AG09309 (cell line): ENCODE measurements at regions not wholly inside any gene's neighbourhood (a gene's known extent, or its start where the extent isn't known, plus 50 kb on each side); places are given as distances from the start of the nearest gene placed in this dataset.

ENCODE experiments used
- DNase-seq: peaks from one replicate; pipeline ENCODE4 v3.0.0-alpha.2; 2010; ENCODE audit warnings: low read depth
- H3K4me3 ChIP-seq: 2 replicates; pipeline ENCODE4 v1.5.1; 2011; ENCODE audit warnings: mild to moderate bottlenecking, low read depth, low read length, moderate library complexity; ENCODE audit not compliant: control insufficient read depth
- TF ChIP-seq, protein P1 (sequence below): IDR thresholded peaks from 2 replicates; pipeline ENCODE4 v1.5.1; 2011; ENCODE audit warnings: mild to moderate bottlenecking, low read depth, low read length, inconsistent platforms; ENCODE audit not compliant: insufficient read depth, control insufficient read depth; ENCODE audit errors: missing control alignments

DNA sequence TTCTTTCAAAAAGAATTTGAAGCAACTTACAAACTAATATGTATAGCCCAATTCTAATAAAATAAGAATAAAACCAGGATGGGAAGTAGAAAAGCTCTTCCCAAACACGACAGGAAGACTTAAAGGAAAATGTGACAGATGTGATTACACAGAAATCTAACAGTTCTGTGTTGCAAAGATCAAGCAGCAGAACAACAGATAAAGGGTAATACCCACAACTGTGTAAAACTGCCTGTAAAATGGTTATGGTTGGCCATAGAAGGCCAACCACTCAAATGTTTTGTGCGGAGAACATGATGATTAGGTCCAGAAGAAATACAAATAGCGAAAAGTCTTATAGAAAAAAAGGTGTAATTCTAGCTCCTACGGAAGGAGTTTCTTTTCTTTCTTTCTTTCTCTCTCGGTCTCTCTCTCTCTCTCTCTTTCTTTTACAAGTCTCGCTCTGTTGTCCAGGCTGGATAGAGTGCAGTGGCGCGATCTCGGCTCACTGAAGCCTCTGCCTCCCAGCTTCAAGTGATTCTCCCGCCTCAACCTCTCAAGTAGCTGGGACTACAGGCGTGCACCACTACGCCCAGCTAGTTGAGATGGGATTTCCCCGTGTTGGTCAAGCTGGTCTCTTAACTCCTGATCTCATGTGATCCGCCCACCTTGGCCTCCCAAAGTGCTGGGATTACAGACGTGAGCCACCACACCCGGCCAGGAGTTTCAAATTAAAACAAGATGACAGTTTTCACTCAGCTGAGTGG, 128.5 kb downstream of the QRSL1 start:
- DNase-seq = no peak
- TF ChIP-seq, protein P1, sequence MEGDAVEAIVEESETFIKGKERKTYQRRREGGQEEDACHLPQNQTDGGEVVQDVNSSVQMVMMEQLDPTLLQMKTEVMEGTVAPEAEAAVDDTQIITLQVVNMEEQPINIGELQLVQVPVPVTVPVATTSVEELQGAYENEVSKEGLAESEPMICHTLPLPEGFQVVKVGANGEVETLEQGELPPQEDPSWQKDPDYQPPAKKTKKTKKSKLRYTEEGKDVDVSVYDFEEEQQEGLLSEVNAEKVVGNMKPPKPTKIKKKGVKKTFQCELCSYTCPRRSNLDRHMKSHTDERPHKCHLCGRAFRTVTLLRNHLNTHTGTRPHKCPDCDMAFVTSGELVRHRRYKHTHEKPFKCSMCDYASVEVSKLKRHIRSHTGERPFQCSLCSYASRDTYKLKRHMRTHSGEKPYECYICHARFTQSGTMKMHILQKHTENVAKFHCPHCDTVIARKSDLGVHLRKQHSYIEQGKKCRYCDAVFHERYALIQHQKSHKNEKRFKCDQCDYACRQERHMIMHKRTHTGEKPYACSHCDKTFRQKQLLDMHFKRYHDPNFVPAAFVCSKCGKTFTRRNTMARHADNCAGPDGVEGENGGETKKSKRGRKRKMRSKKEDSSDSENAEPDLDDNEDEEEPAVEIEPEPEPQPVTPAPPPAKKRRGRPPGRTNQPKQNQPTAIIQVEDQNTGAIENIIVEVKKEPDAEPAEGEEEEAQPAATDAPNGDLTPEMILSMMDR = no peak
- no peak overlapping the region for H3K4me3 ChIP-seq

DNA sequence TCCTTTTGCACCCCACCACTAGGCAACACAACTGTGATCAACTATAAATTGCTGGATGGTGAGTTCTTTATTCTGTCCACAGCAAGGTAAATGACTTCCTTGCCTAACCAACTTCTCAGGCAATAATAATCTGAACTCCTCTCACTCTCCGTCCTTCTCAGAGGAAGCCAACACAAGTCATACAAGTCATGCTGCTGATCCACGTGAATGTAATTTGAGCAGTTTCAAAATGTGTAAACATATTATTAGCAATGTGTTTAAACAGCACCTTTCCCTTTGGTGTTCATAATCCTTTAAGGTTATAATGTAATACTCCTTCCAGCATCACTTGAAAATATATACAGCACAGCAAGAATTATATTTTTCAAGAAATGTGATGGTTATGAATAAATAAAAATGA, 127.9 kb downstream of the QRSL1 start:
- TF ChIP-seq, protein P1 = no peak
- DNase-seq = no peak
- H3K4me3 ChIP-seq = no peak overlapping the region

DNA sequence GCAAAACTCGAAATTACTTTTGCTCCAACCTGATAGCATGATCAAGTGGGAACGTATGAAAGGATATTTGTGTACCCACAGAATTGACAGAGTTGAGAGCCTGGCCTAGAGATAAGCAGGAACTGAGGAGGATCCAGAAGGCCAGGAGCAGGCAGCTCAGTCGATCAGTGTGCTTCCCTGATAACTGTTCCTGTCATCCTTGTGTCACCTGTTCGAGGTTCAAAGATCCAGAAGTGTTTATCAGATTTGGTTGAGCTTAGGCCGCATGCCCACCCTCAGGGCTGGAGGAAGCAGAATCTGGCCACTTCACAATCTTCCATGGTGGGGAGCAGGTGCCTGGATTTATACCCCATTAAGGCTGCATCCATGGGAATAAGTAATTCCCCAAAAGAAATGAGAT, 124.8 kb downstream of the QRSL1 start:
- DNase-seq = no peak
- H3K4me3 ChIP-seq = no peak overlapping the region
- TF ChIP-seq, protein P1 = no peak

DNA sequence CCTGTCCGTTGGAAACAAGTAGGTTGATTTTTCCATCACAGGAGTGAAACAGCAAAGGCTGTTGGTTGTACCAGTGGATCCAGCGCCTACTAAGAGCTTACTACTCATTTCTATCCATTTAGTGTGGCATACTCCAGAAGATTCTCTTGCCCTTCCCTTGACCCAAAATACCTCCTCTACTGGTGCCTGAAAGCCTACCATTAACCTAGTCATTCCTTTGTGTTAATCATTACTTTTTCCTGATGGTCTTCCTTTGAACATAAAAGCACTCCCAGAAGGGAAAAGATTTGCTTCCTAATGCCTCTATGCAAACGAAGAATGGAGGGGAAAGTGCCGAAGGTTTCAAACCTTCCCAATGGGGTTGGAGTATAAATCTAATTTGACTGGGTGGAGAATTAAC, 123.3 kb downstream of the QRSL1 start:
- DNase-seq = no peak
- TF ChIP-seq, protein P1 = no peak
- H3K4me3 ChIP-seq = no peak overlapping the region

DNA sequence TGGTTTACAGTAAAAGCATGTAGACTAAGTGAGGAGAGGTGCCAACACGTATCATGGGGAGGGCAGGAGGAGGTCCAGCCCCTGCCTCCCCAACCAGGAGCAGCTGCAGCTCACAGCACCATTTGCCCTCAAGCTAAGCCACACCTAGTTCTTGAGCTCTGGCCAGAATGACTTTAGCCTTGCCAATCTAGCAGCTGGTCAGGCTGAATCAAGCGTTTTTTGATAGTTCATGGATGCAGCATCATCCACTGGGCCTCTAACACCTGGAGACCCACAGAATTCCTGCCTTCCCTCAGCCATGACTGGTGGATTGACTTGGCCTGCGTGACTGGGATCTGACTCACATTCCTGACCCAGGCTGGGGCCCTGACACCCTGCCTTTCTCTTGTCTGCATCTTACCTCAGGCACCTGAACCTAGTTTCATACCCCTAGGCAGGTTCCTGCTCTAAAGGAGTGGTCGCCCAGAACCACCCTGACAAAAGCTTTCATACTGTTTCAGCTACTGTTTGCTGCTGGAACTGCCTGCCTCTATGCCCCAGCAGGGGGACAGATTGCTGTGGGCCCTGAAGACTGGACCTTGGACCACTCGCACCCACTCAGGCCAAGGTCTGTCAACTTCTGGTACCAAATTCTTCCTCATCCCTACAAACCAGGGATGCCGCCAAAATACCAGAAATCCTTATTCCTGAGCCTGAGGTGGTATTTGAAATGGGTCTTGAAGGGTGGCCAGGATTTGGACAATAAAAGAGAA, 122.3 kb downstream of the QRSL1 start:
- H3K4me3 ChIP-seq = no peak overlapping the region
- no peak for DNase-seq

DNA sequence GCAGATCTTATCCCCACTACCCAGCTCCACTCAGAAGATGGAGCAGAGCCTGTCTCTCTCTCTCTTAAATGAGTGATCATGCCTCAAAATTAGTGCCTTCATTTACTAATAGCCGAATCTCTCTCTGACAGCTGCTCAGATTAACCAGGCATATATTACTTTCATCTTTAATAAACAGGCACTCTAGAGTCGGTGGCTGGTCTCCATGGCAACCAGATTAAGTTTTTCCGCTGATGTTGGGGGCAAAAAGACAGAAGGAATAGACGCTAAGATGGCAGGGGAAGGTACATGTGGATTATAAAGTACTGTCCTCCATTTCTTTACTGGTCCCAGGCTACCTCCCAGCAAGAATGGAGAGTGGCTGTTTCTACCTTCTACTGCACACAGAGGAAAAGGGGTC, 121.6 kb downstream of the QRSL1 start:
- no peak overlapping the region for H3K4me3 ChIP-seq
- DNase-seq = no peak
- TF ChIP-seq, protein P1 = no peak

More for the DNA sequence above, 122.3 kb downstream of the QRSL1 start:
- TF ChIP-seq, protein P1 = no peak
